ENCODE measurements at regions not wholly inside any gene's neighbourhood (a gene's known extent, or its start where the extent isn't known, plus 50 kb on each side); places are given as distances from the start of the nearest gene placed in this dataset.
"Not testable (repeated sequence)": the region's sequence is repeated elsewhere in the genome, so short reads cannot be mapped to it uniquely, and the experiment has no call there.

GRCh38 chr9:749716-750115 lies 91.8 kb upstream of the DMRT1 start:
- DNase-seq: no peak

- DNase-seq: no peak
These were observed 91.1 kb upstream of the DMRT1 start for GRCh38 chr9:750249-750967.

GRCh38 chr9:751137-752051 lies 90.1 kb upstream of the DMRT1 start:
- DNase-seq: no peak

- no peak for DNase-seq
These were observed 89.3 kb upstream of the DMRT1 start for GRCh38 chr9:752201-752600.

- DNase-seq: no peak
These were observed 88.8 kb upstream of the DMRT1 start for GRCh38 chr9:752681-753200.

- DNase-seq: not testable (repeated sequence)
These were observed 87.8 kb upstream of the DMRT1 start for GRCh38 chr9:753734-754133.

- no peak for DNase-seq
These were observed 87.2 kb upstream of the DMRT1 start for GRCh38 chr9:754150-754931.

- DNase-seq: no peak
These were observed 85.8 kb upstream of the DMRT1 start for GRCh38 chr9:755454-756381.

GRCh38 chr9:757246-757881 lies 84.1 kb upstream of the DMRT1 start:
- no peak for DNase-seq

- no peak for DNase-seq
These were observed 83.4 kb upstream of the DMRT1 start for GRCh38 chr9:758146-758545.

GRCh38 chr9:759541-759940 lies 82.0 kb upstream of the DMRT1 start:
- no peak for DNase-seq

- no peak for DNase-seq
These were observed 81.3 kb upstream of the DMRT1 start for GRCh38 chr9:759983-760736.

- DNase-seq: no peak
These were observed 80.2 kb upstream of the DMRT1 start for GRCh38 chr9:761176-761792.

GRCh38 chr9:761793-762560 lies 79.5 kb upstream of the DMRT1 start:
- DNase-seq: no peak

- no peak for DNase-seq
These were observed 77.8 kb upstream of the DMRT1 start for GRCh38 chr9:763692-764091.

- DNase-seq: no peak
These were observed 77.4 kb upstream of the DMRT1 start for GRCh38 chr9:764105-764524.

GRCh38 chr9:764986-765385 lies 76.5 kb upstream of the DMRT1 start:
- DNase-seq: no peak

- not testable (repeated sequence) for DNase-seq
These were observed 74.4 kb upstream of the DMRT1 start for GRCh38 chr9:767061-767561.

GRCh38 chr9:776086-776485 lies 65.4 kb upstream of the DMRT1 start:
- DNase-seq: no peak
